GM23338 (cell line): ENCODE measurements at regions not wholly inside any gene's neighbourhood (a gene's known extent, or its start where the extent isn't known, plus 50 kb on each side); places are given as distances from the start of the nearest gene placed in this dataset.

Experiments used
- CTCF ChIP-seq, 2 experiments: fragments of 200-600 bp in 1 of 2; sonication (generic) in 1 of 2; conservative IDR thresholded peaks; 2 replicates each; pipeline versions ENCODE4 v1.5.1 to v1.6.1; 2016 to 2017; ENCODE audit warnings: antibody characterized with exemption in 2 of 2, low read depth in 2 of 2, mild to moderate bottlenecking in 2 of 2, moderate library complexity in 1 of 2
- EZH2 ChIP-seq: fragments of 200-600 bp; sonication (generic); IDR thresholded peaks from one replicate; pipeline ENCODE4 v1.8.0; 2017; ENCODE audit warnings: antibody characterized with exemption, mild to moderate bottlenecking, low read depth; ENCODE audit not compliant: unreplicated experiment
- EZH2phosphoT487 ChIP-seq: fragments of 200-600 bp; sonication (generic); IDR thresholded peaks from one replicate; pipeline ENCODE4 v1.8.1; 2018; ENCODE audit warnings: antibody characterized with exemption; ENCODE audit not compliant: unreplicated experiment
- JUNB ChIP-seq: IDR thresholded peaks from one replicate; pipeline ENCODE4 v1.6.1; 2016; ENCODE audit warnings: antibody characterized with exemption; ENCODE audit not compliant: unreplicated experiment
- POLR2AphosphoS5 ChIP-seq: IDR thresholded peaks from 2 replicates; pipeline ENCODE4 v1.6.1; 2016; ENCODE audit warnings: antibody characterized with exemption, low read depth
- REST ChIP-seq: IDR thresholded peaks from one replicate; pipeline ENCODE4 v1.6.1; 2018; ENCODE audit warnings: antibody characterized with exemption; ENCODE audit not compliant: unreplicated experiment

DNA sequence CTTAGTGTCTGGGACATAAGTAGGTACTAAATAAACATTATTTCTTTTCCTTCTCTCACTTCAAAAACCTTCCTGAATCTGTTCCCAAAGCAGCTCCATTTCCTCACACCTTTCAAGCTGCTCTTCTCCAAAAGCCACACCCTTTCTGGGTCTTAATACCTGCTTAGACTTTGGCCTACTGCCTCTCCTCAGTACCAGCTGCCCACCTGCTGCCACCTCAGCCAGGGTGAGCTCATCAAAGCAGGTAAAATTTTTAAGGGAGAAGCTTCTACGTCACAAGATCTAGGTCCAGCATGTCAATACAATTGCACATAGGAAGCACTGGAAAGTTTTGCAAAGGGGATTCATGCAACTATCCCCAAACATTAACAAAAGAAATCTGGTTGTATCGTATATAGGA lies 108.4 kb downstream of the RPL27A start:
- TF ChIP-seq POLR2AphosphoS5 (no peak), CTCF (conservative IDR thresholded peaks at IDR 0.05; ENCODE audit: low read depth in 2 of 2) (no peak), EZH2phosphoT487 (no peak), EZH2 (no peak), REST (no peak), JUNB (no peak)
